K562 (cell line): ENCODE measurements at regions not wholly inside any gene's neighbourhood (a gene's known extent, or its start where the extent isn't known, plus 50 kb on each side); places are given as distances from the start of the nearest gene placed in this dataset.

Experiments
- ATAC-seq: fragments of 200-7000 bp; cut with Tn5 transposase; 3 replicates; pipeline ENCODE4 v1.9.1; 2020; ENCODE audit warnings: moderate library complexity
- BruUV-seq: library from RNA; stranded (reverse); fragments of 400-500 nt; replicated peaks from 2 replicates; lab custom pipeline; 2021; lab: Mats Ljungman, UMichigan
- CTCF ChIA-PET: fragments of 300-600 bp; formaldehyde crosslinking; extraction: SDS; loops from one replicate; lab custom pipeline; 2021; ENCODE audit warnings: low intra/inter-chr PET ratio; lab: Yijun Ruan, JAX
- POLR2A ChIA-PET: fragments of 300-600, 350-650 bp; sonication (Branson Sonifier 250); formaldehyde crosslinking; extraction: SDS; loops from one replicate; lab custom pipeline; 2021; ENCODE audit warnings: antibody characterized with exemption, inconsistent platforms; lab: Yijun Ruan, JAX
- DNase-seq, 4 experiments: peaks; one replicate each; pipeline versions ENCODE4 v3.0.0 to v3.0.0-alpha.2; 2011 to 2018; ENCODE audit warnings: low spot score in 3 of 4, mixed read lengths in 3 of 4; ENCODE audit errors: extremely low read depth in 1 of 4
- FAIRE-seq: peaks from 2 replicates; lab custom pipeline; 2011; peaks lifted over from hg19 to GRCh38; lab: Jason Lieb, UNC
- H2AFZ ChIP-seq: 2 replicates; pipeline ENCODE4 v1.6.0; 2011; ENCODE audit warnings: low read depth, low read length, control low read depth, inconsistent platforms
- H3K27ac ChIP-seq: fragments of 200-600 bp; 3 replicates; pipeline ENCODE4 v1.8.0; 2011; ENCODE audit warnings: low read depth, mild to moderate bottlenecking, control low read depth, inconsistent platforms, low read length, moderate library complexity, mixed read lengths; ENCODE audit errors: extremely low read depth
- H3K27me3 ChIP-seq, 2 experiments: fragments of 300-600 bp in 1 of 2; 2 replicates in 1 of 2; 3 replicates in 1 of 2; pipeline versions ENCODE4 v1.6.0 to v1.8.0; 2011; ENCODE audit warnings: inconsistent platforms in 2 of 2, low read length in 2 of 2, mild to moderate bottlenecking in 1 of 2, mixed read lengths in 1 of 2, moderate library complexity in 1 of 2; ENCODE audit not compliant: control insufficient read depth in 2 of 2, insufficient read depth in 2 of 2
- H3K36me3 ChIP-seq: fragments of 300-600 bp; 3 replicates; pipeline ENCODE4 v1.8.0; 2011; ENCODE audit warnings: mild to moderate bottlenecking, low read length, inconsistent platforms; ENCODE audit not compliant: control insufficient read depth, insufficient read depth
- H3K4me1 ChIP-seq, 2 experiments: fragments of 200-600 bp in 1 of 2; replicated peaks in 1 of 2; 2 replicates in 1 of 2; 3 replicates in 1 of 2; pipeline versions ENCODE4 v1.5.1 to v1.8.0; 2011; ENCODE audit warnings: inconsistent platforms in 2 of 2, low read length in 2 of 2, mild to moderate bottlenecking in 1 of 2, mixed read lengths in 1 of 2, moderate library complexity in 1 of 2; ENCODE audit not compliant: control insufficient read depth in 2 of 2, insufficient read depth in 2 of 2
- H3K4me2 ChIP-seq: 2 replicates; pipeline ENCODE4 v1.6.1; 2011; ENCODE audit warnings: low read length, control low read depth, inconsistent platforms, mixed read lengths; ENCODE audit not compliant: insufficient read depth
- H3K4me3 ChIP-seq: fragments of 200-600 bp; sonication (generic), shearing (Covaris generic); 2 replicates; pipeline ENCODE4 v1.5.1; 2016; ENCODE audit warnings: control low read depth, inconsistent platforms
- H3K79me2 ChIP-seq: fragments of 200-600 bp; 3 replicates; pipeline ENCODE4 v1.8.0; 2011; ENCODE audit warnings: low read length, inconsistent platforms; ENCODE audit not compliant: control insufficient read depth, insufficient read depth
- H3K9ac ChIP-seq, 2 experiments: 2 replicates each; pipeline versions ENCODE4 v1.6.0 to v1.6.1; 2011; ENCODE audit warnings: low read depth in 2 of 2, low read length in 2 of 2, control low read depth in 1 of 2, inconsistent platforms in 1 of 2, mild to moderate bottlenecking in 1 of 2, mixed read lengths in 1 of 2; ENCODE audit not compliant: insufficient read depth in 1 of 2
- H3K9me1 ChIP-seq: one replicate; pipeline ENCODE4 v1.6.0; 2011; ENCODE audit warnings: inconsistent platforms, mild to moderate bottlenecking, low read length, moderate library complexity; ENCODE audit not compliant: control insufficient read depth, insufficient read depth
- H3K9me3 ChIP-seq: replicated peaks from 2 replicates; pipeline ENCODE4 v1.5.1; 2011; ENCODE audit warnings: low read depth, low read length, inconsistent platforms; ENCODE audit not compliant: control insufficient read depth, insufficient read depth
- H4K20me1 ChIP-seq: replicated peaks from 2 replicates; pipeline ENCODE4 v1.6.1; 2011; ENCODE audit warnings: low read length, inconsistent platforms, mixed read lengths; ENCODE audit not compliant: control insufficient read depth, insufficient read depth
- ATF7 ChIP-seq: fragments of 450-650 bp; IDR thresholded peaks from 2 replicates; pipeline ENCODE4 v1.7.1; 2014; ENCODE audit warnings: mild to moderate bottlenecking, moderate library complexity
- GATAD2A ChIP-seq: fragments of 450-650 bp; IDR thresholded peaks from 2 replicates; pipeline ENCODE4 v1.6.1; 2017
- GMEB1 ChIP-seq: fragments of 250-450 bp; sonication (Bioruptor Pico); IDR thresholded peaks from 2 replicates; pipeline ENCODE4 v1.4.0; 2020; ENCODE audit warnings: mild to moderate bottlenecking
- MCM5 ChIP-seq: fragments of 450-650 bp; IDR thresholded peaks from 2 replicates; pipeline ENCODE4 v1.6.1; 2016; ENCODE audit warnings: low read depth
- NCOR1 ChIP-seq: fragments of 450-650 bp; IDR thresholded peaks from 2 replicates; pipeline ENCODE4 v1.6.1; 2016; ENCODE audit warnings: mild to moderate bottlenecking, moderate library complexity
- RFX7 ChIP-seq: fragments of 250-450 bp; sonication (Bioruptor Pico); IDR thresholded peaks from 2 replicates; pipeline ENCODE4 v1.5.1; 2021; ENCODE audit warnings: mild to moderate bottlenecking
- SIN3B ChIP-seq: fragments of 450-650 bp; IDR thresholded peaks from 2 replicates; pipeline ENCODE4 v1.6.1; 2017; ENCODE audit warnings: low read depth, mild to moderate bottlenecking, moderate library complexity
- SPI1 ChIP-seq: IDR thresholded peaks from 2 replicates; pipeline ENCODE4 v1.6.1; 2011; ENCODE audit warnings: low read depth, low read length, control low read depth, borderline replicate concordance
- ZNF766 ChIP-seq: fragments of 200-800 bp; sonication (Bioruptor generic); conservative IDR thresholded peaks from 2 replicates; pipeline ENCODE4 v1.6.1; 2016; ENCODE audit warnings: missing genetic modification characterization, missing compliant biosample characterization
- ZZZ3 ChIP-seq: fragments of 450-650 bp; IDR thresholded peaks from 2 replicates; pipeline ENCODE4 v1.6.1; 2016; ENCODE audit warnings: antibody characterized with exemption, mild to moderate bottlenecking, moderate library complexity
- WGBS: fragments of 100-300 bp; shearing (Covaris generic); methylation state at CpG from one replicate; pipeline ENCODE4 v1.1.6; 2016; ENCODE audit warnings: low coverage, mixed read lengths; ENCODE audit not compliant: insufficient coverage; ENCODE audit errors: missing lambda C conversion rate; 5-methylcytosine and 5-hydroxymethylcytosine counted together
- in situ Hi-C: fragments of 300-500 bp; cut with MboI; formaldehyde crosslinking; loops from 4 replicates; pipeline ENCODE4 v1.15.0; 2018; ENCODE audit warnings: inconsistent platforms, mixed read lengths
- intact Hi-C: fragments of 100-400 bp; cut with micrococcal nuclease; formaldehyde crosslinking; loops from 2 replicates; pipeline ENCODE4 v1.14.2; 2022

DNA sequence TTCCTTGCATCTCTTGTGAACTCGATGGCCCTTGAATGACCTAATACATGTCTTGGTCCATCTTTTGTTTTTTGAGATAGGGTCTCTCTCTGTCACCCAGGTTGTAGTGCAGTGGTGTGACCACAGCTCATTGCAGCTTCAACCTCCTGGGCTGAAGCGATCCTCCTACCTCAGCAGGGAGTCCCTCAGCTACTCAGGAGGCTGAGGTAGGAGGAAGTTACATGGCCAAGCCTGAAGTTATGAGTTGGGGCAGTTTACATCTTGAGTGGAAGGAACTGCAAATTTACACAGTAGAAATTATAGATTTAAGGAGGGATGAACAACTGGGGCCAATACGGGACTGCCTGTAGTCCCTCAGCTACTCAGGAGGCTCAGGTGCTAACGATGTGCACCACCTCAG lies 97.2 kb upstream of the METTL14 start:
- in situ Hi-C loops: no loop called here
- WGBS: 8% methylated on average over 4 of the region's 4 CpGs
- POLR2A ChIA-PET: no interaction called here

GRCh38 chr4:118589471-118590055 lies 95.6 kb upstream of the METTL14 start:
- Histone ChIP-seq H3K4me2 (no peak overlapping the region), H3K27me3 (no peaks in the 10 kb centered on the region), H3K79me2 (peaks cover 8% of the 10 kb centered on the region; the same call in 2 of the 3 replicates), H3K36me3 (no peaks in the 10 kb centered on the region), H3K4me1 (peaks cover 4 to 19% of the 10 kb centered on the region in 2 experiments; a peak in 4 of 5 replicates), H3K4me3 (no peak overlapping the region), H3K9ac (no peak overlapping the region), H3K9me3 (no peaks in the 10 kb centered on the region), H2AFZ (peak overlapping the region; percentile 64; the same call in 1 of the 2 replicates), H4K20me1 (no peaks in the 10 kb centered on the region), H3K9me1 (no peaks in the 10 kb centered on the region), H3K27ac (no peak overlapping the region)
- WGBS: 24% methylated on average over 6 of the region's 9 CpGs
- POLR2A ChIA-PET: interaction anchor here (0.6 kb wide), 1 partner anchor 289 kb away, joined by 3 read pairs; no protein-coding TSS in a partner anchor
- CTCF ChIA-PET: no interaction called here
- intact Hi-C loops: loop anchor here (2.0 kb wide), 1 partner anchor 309 kb away; no protein-coding TSS in a partner anchor
- no TSS peak for BruUV-seq
- ATAC-seq: no peak
- no peak for DNase-seq
- in situ Hi-C loops: no loop called here
- TF ChIP-seq SPI1 (peak; percentile 63; the same call in 1 of the 2 replicates), ZZZ3 (no peak), GMEB1 (CRISPR knock-in tag) (no peak), GATAD2A (no peak), ATF7 (no peak), ZNF766 (no peak), SIN3B (no peak), RFX7 (CRISPR knock-in tag) (no peak)
- FAIRE-seq: no peak

More for the DNA sequence above, 97.2 kb upstream of the METTL14 start:
- CTCF ChIA-PET: no interaction called here
- FAIRE-seq: no peak
- H3K27me3 ChIP-seq: no peaks in the 10 kb centered on the region
- peaks cover 4 to 20% of the 10 kb centered on the region in 2 experiments; a peak in 4 of 5 replicates for H3K4me1 ChIP-seq
- H3K36me3 ChIP-seq: no peaks in the 10 kb centered on the region
- TF ChIP-seq NCOR1: no peak
- TF ChIP-seq MCM5: no peak
- no TSS peak for BruUV-seq
- H2AFZ ChIP-seq: no peak overlapping the region
- H4K20me1 ChIP-seq: no peaks in the 10 kb centered on the region
- intact Hi-C loops: no loop called here
- DNase-seq: no peak
- H3K9ac ChIP-seq: no peak overlapping the region; a peak in 1 of 4 replicates
- no peak for ATAC-seq
- H3K9me1 ChIP-seq: no peaks in the 10 kb centered on the region
- H3K27ac ChIP-seq: no peak overlapping the region
- no peak overlapping the region for H3K4me2 ChIP-seq
- H3K4me3 ChIP-seq: no peak overlapping the region
- H3K79me2 ChIP-seq: peaks cover 8% of the 10 kb centered on the region; the same call in 2 of the 3 replicates
- H3K9me3 ChIP-seq: no peaks in the 10 kb centered on the region
